ENCODE measurements at regions not wholly inside any gene's neighbourhood (a gene's known extent, or its start where the extent isn't known, plus 50 kb on each side); places are given as distances from the start of the nearest gene placed in this dataset.
"Not testable (repeated sequence)": the region's sequence is repeated elsewhere in the genome, so short reads cannot be mapped to it uniquely, and the experiment has no call there.

- in situ Hi-C loops (cut with HindIII; ENCODE audit: low sequenced_read_pairs): no loop called here
Observed at GRCh38 chr7:81393018-81393417, 376.8 kb downstream of the HGF start.

GRCh38 chr7:81385370-81385769 lies 384.5 kb downstream of the HGF start:
- in situ Hi-C loops (cut with HindIII; ENCODE audit: low sequenced_read_pairs): no loop called here

- in situ Hi-C loops (cut with HindIII; ENCODE audit: low sequenced_read_pairs): no loop called here
Observed at GRCh38 chr7:81383846-81384245, 386.0 kb downstream of the HGF start.

- in situ Hi-C loops (cut with HindIII; ENCODE audit: low sequenced_read_pairs): not testable (repeated sequence)
Observed at GRCh38 chr7:81374641-81375040, 395.2 kb downstream of the HGF start.

GRCh38 chr7:81370822-81371221 lies 399.0 kb downstream of the HGF start:
- in situ Hi-C loops (cut with HindIII; ENCODE audit: low sequenced_read_pairs): no loop called here

GRCh38 chr7:81367326-81367931 lies 402.4 kb downstream of the HGF start:
- in situ Hi-C loops (cut with HindIII; ENCODE audit: low sequenced_read_pairs): no loop called here

- in situ Hi-C loops (cut with HindIII; ENCODE audit: low sequenced_read_pairs): no loop called here
Observed at GRCh38 chr7:81366546-81366945, 403.3 kb downstream of the HGF start.

GRCh38 chr7:81361769-81362312 lies 408.0 kb downstream of the HGF start:
- in situ Hi-C loops (cut with HindIII; ENCODE audit: low sequenced_read_pairs): no loop called here

- in situ Hi-C loops (cut with HindIII; ENCODE audit: low sequenced_read_pairs): no loop called here
Observed at GRCh38 chr7:81355911-81356310, 413.9 kb downstream of the HGF start.

- in situ Hi-C loops (cut with HindIII; ENCODE audit: low sequenced_read_pairs): no loop called here
Observed at GRCh38 chr7:81349044-81349443, 420.8 kb downstream of the HGF start.

- in situ Hi-C loops (cut with HindIII; ENCODE audit: low sequenced_read_pairs): no loop called here
Observed at GRCh38 chr7:81339946-81340345, 421.1 kb upstream of the SEMA3C start.

GRCh38 chr7:81333536-81333935 lies 414.7 kb upstream of the SEMA3C start:
- in situ Hi-C loops (cut with HindIII; ENCODE audit: low sequenced_read_pairs): no loop called here

GRCh38 chr7:81333004-81333403 lies 414.2 kb upstream of the SEMA3C start:
- in situ Hi-C loops (cut with HindIII; ENCODE audit: low sequenced_read_pairs): no loop called here

- in situ Hi-C loops (cut with HindIII; ENCODE audit: low sequenced_read_pairs): no loop called here
Observed at GRCh38 chr7:81331061-81332018, 412.5 kb upstream of the SEMA3C start.

- in situ Hi-C loops (cut with HindIII; ENCODE audit: low sequenced_read_pairs): no loop called here
Observed at GRCh38 chr7:81330108-81330507, 411.3 kb upstream of the SEMA3C start.

- in situ Hi-C loops (cut with HindIII; ENCODE audit: low sequenced_read_pairs): no loop called here
Observed at GRCh38 chr7:81327468-81328266, 408.8 kb upstream of the SEMA3C start.

GRCh38 chr7:81321949-81322348 lies 403.1 kb upstream of the SEMA3C start:
- in situ Hi-C loops (cut with HindIII; ENCODE audit: low sequenced_read_pairs): no loop called here

- in situ Hi-C loops (cut with HindIII; ENCODE audit: low sequenced_read_pairs): no loop called here
Observed at GRCh38 chr7:81317741-81318140, 398.9 kb upstream of the SEMA3C start.

- in situ Hi-C loops (cut with HindIII; ENCODE audit: low sequenced_read_pairs): no loop called here
Observed at GRCh38 chr7:81308643-81309322, 389.9 kb upstream of the SEMA3C start.

GRCh38 chr7:81301815-81302214 lies 383.0 kb upstream of the SEMA3C start:
- in situ Hi-C loops (cut with HindIII; ENCODE audit: low sequenced_read_pairs): no loop called here

- in situ Hi-C loops (cut with HindIII; ENCODE audit: low sequenced_read_pairs): no loop called here
Observed at GRCh38 chr7:81300753-81301152, 381.9 kb upstream of the SEMA3C start.
